HG03565 (cell line): ENCODE measurements at regions not wholly inside any gene's neighbourhood (a gene's known extent, or its start where the extent isn't known, plus 50 kb on each side); places are given as distances from the start of the nearest gene placed in this dataset.

Experiments used
- ATAC-seq: cut with Tn5 transposase; IDR thresholded peaks from one replicate; pipeline ENCODE4 v1.9.1; 2021; ENCODE audit warnings: mild to moderate bottlenecking, moderate library complexity; ENCODE audit not compliant: unreplicated experiment

DNA sequence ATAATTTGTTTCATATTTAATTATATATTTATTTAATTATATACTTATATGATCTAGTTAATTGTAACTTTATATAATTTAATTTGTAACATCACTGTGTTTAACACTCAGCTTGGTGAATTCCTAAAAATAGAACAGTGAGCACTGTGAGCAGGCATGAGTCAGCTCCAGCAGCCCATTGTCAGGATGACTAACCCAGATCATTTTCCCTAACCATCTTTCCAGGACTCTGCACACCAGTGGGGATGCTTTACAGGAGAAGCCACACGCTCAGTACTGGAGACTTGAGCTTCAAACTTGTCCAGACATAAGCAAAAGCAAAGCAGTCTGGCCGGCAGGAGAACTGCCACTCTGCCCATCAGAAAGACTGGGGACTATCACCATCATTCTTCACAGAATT lies 446.2 kb upstream of the TRPC7 start:
- ATAC-seq: no peak

DNA sequence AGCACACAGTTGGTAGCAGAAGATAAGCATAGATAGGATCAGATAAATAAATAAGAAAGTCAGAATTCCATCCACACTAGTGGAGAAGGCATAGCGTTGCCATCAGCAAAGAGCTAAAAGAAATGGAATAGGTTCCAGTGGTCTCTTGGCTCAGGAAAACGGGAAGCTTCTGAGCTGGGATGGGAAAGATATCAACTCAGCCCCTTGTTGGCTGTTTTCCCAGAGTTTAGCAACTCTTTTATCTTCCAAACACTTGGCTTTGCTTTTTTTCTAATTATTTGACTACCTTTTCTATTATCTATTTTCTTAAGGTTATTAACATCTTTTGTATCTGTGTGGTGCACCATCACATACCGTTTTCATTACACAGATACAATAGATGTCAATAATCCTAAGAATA lies 445.7 kb upstream of the TRPC7 start:
- no peak for ATAC-seq

DNA sequence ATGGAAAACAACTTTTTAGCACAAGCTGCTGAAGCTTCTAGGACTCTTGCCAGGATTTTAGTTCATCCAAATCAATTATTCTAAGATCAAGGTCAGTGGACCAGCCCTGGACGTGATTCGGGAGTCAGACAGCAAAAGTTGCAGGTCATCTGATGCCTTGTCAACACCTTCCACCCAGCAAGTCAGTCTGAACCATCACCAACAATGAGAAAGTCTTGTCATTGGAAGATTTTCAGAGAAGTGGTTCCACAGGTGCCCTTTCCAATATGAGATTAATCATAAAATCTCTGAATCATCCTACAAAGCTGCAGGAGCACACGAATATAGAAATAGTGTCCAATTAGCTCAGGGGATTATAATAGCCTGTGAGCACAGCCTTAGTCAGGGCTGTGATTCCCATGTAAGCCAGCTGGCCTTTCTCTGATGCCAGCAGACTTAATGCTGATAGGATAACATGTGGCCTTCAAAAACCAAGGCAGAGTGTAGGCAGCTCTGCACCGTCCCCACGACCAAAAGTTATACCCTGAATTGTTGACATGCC lies 445.0 kb upstream of the TRPC7 start:
- ATAC-seq: no peak

DNA sequence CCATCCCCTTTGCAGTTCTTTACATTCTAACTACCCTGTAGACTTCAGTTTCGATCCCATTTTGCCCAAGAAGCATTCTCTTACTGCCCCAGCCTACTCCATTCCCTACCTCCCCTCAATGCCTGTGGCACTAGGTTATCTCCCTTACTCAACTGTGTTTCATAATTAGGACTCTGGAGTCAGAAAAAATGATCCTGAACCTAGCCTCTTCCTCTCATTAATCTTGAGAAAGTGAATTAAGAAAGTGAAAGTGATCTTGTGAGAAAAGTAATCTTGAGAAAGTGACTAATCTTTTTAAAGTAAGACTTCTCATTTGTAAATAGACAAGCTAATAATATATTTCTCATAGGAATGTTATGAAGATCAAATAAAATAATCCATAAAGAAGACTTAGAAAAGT lies 444.0 kb upstream of the TRPC7 start:
- ATAC-seq: no peak

DNA sequence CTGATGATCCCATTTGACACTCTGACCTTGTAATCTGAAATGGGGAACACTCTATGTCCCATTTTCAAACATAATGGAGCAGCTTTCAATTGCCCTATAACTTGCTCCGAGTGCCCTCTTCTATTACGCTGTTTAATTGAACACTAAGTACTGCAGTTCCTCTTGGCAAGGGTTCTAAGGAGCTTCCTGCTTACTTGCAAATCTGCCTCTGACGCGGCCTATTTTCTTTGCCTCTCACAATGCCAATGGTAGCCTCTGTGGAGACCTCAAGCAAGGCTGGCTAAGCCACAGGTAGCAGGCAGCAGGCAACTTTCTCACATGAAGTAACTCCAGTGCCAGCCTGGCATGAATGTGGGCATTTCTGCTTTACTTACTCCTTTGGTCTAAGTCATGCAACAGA lies 443.4 kb upstream of the TRPC7 start:
- no peak for ATAC-seq

DNA sequence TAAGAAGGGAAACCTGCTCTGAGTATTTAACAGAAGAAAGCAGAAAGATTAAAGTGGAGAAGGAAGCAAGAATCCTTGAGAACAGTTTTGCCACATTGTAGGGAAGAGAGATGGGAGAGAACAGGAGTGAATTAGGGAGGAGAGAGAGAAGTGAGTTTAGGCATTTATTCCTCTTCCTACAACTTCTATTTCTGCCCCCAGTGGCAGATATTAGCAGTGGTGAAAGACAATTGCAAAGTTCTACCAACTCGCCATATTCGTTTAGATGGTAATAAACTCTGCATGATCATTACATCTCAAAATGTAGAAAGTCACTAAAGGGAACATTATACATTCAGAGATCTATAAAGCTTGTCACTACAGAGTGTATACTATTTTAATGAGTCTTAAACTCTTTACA lies 440.1 kb upstream of the TRPC7 start:
- no peak for ATAC-seq

DNA sequence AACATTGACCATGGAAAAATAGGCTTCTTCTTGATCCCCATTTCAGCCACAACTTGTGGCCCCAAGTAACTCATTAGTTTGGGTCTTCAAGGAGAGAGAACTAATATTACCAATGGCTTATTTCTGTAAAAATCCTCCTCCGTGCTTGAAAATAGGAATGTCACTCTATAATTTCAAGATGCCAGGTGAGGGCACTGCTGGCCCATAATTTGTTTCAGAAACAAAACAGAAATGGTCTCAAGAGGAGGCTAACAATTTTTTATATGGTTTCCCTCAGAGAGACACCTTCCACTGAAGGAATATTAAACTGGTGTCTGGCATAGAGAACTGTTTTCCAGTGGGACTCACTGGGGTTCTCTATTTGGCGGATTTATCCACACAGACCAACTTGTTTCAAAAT lies 437.0 kb upstream of the TRPC7 start:
- no peak for ATAC-seq

DNA sequence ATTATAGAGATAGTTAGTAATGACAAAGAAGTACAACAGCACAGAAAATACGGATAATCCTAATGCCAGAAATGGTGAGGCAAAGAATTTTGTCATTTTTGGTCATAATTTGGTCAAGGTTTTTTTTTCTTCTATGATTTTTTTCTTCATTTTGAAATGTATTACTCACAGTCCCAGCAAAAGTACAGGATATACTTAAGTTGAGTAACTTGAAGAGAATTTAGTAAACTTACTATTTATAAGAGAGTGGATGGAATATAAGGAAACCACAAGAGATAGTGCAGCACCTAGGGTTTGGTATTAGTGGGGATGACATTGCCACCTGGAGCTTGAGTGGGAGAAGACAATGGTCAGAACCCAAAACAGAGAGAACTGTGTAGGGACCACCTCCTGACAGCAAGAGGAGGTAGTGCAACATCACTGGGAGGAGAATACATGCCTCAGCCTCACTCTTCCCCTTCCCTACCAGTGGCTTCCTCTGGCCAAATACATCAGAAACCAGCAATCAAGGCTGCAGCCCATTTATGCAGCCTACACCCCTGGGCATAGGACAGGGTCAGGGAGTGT lies 434.5 kb upstream of the TRPC7 start:
- no peak for ATAC-seq

DNA sequence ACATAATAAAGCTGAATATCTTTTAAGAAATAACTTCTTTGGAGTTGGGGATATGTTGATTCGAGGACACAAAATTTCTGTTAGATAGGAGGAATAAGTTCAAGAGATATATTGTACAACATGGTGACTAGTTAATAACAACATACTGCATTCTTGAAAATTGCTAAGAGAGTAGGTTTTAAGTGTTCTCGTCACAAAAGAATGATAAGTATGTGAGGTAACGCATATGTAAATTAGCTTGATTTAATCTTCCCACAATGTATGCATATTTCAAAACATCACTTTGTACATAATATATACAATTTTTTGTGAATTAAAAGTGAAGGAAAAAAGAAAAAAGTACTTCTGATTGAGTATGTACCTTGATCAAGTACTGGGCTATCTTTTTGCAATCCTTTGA lies 428.0 kb upstream of the TRPC7 start:
- no peak for ATAC-seq

DNA sequence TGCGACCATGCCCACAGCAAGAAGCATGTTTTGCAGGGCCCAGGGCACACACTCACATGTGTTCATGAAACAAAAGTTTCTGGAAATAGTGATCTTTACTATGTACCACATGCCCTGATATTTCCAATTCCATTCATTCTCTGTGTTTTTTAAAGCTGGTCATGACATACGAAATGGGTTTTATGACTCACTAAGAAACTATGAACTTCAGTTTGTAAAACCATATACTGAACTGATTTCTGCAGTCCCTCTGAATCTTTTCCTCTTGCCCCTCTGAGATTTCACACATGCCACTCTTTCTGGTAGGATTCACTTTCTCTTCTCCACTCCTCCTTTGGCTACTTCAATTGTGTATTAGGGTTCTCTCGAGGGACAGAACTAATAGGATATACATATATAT lies 416.1 kb upstream of the TRPC7 start:
- no peak for ATAC-seq

DNA sequence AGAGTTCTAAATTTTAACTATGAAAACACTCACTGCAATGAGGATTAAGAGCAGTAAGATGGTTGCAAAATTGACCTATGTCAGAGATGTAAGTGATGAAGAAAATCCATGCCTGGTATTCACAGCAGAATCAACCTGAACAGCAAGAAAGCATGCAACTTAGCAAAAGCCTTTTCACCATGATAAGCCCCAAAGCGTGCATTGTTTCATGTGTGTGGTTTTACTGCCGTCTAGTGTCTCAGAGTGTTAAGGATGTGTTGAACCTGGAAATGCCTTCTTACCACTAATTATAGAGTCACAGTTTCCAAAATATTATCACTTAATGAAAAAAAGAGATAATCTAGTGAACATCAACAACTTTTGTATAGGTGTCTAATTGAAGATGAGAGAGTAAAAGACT lies 415.2 kb upstream of the TRPC7 start:
- ATAC-seq: no peak

DNA sequence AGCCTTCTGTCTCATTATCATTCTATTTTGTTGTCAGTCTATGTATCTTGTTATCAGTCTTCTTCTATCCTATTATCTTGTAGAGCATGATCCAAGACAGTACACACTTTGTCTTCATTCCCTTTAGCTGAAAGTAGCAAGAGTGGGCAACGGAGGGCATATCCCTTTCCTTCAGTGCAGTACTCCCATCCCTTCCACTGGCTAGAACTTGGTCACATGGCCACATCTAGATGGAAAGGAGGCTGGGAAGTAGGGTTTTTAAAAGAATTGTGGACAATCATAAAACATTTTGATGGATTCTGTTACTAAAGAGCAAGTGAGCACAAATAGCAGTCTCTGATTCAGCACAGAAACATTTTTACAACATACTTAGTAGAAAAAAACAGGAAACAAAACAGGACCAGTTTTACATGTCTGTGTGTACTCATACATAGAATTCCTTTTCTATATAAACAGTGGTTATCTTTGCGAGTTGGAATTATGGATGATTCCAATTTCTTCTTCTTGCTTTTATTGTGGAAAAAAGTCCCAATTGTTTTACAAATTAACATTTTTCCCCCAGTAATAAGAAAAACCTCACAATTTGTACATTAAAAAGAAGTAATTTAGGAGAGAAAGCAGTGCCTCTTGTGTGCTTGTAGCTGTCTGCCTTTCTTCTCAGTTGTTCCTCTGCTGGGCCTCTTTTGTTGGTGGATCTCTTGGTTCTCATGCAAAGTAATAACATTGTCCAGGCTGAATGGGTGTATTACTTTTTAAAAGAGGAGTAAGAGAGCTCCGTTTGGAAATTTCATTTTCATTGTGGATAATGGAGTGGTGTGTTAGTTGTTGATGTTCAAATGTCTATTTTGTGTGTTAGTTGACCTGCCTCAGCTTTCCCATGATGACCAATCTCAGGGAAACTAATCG lies 410.9 kb upstream of the TRPC7 start:
- ATAC-seq: no peak

DNA sequence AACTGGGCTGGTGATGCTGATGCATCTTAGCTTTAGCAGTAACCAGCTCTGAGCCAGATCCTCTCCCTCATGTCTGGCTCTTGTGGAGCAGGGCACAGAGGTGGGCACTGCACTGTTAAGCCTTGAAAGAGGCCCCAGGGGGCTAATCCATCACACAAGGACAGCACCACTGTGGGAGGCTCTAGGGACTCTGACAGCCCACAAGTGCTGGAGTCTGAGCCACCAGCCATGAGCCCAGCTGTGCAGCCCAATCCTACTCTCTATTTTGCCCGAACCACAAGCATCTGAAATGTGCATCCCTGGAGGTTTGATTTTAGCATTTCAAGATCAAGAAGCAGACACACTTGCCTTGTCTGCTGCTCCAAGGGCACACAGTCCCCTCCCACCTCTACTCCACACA lies 407.1 kb upstream of the TRPC7 start:
- ATAC-seq: no peak

DNA sequence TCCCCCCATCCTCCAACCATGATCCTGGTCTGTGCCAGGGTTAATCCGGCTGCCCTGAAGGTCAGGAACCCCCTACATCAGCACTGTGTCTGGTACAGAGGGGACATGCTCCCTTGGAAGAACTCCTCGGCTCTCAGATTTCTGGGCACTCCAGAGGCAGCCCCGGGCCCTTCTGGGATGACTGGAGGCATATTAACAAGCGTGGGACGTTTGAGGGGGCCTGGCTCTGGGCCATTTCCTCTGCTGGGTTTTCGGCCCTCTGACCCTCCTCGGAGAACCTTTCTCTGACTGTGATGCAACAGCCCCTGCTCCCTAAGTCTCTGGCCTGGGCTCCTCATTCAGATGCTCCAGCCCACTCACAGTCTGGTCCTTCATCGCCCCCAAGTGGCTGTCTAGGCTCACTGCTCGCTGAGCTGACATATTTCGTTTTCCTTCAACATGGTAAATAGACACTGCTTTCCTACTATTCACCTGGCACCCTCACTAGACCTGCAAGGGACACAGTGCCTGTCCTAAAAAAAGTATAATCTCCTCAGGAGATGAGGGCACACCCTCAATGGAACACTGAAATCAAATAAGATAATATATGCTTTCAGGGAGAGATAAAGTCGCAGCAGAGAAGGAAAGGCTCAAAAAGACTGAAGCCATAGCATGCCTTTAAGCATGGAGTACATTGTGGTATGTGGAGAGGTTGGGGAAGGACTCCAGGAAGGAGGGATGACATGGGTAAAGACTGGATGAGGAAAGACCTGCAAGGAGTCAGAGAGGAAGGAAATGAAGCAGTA lies 404.7 kb upstream of the TRPC7 start:
- ATAC-seq: peak; percentile 72

DNA sequence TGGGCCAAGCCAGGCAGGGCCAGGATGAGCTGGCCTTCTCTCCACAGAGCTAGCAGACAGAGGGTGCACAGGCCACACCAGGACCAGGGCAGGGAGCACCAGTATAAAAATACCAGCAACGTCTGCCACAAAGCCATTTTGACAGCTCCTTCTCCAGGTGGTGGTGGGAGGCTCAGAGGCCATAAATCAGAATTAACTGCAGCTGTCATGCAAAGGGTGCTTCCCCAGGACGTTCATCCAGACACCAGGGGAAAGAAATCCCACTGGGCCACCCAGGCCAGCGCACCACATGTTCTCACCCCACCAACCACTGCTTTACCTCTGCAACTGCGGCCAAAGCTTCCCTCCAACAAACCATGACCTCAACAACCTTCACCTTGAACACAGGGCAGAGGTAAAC lies 403.7 kb upstream of the TRPC7 start:
- ATAC-seq: no peak

DNA sequence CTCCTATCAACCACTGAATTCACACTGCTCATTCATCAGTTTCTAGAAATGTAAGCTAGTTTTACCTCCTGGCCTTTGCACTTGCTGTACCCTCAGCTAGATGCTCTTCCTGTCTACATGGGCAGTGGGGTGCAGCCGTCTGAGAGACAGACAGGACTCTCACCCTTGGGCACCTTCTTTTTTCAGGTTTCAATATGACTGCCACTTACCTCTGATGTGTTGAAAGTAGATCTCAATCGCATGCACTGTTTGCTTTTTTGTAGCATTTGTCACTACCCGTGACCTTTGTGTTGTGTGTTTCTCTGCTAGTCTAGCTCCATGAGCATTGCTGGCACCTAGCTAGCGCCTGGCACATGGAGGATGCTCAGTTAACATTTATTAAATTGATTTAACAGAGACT lies 403.1 kb upstream of the TRPC7 start:
- no peak for ATAC-seq

DNA sequence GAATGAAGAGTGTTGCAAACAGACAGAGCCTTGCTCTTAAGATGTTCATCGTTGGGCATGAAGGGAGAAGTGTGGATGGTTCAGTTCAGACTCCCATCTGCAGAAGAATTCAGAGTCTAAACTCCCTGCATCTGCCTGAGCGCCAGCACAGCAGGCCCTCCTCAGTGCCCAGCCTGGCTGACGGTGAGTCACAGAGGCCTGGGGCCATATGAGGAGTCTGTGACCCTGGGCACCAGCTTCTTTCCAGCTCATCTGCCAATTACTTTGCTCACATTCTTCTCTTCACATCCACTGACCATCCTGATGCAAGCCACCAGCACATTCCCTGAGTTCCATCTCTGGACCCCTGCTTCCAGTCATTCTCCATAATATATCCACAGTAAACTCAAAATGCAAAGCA lies 401.1 kb upstream of the TRPC7 start:
- ATAC-seq: no peak

DNA sequence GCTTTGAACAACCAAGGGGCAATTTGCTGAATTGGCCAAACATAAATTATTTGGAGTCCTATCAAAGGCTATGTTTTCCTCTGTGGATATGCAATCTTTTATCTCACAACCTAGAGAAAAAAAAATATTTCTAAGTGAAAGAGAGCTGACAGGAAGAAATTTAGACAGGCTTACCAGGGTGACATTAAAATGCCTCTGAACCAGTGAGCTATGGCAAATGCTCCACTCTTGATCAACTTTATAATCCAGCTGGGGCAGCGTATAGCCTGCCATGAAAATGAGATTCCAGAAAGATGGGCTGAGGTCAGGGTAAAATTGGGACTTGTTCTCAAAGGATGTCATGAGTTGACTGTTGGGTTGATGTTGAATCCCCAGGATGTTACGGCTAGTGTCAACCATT lies 399.3 kb upstream of the TRPC7 start:
- ATAC-seq: no peak

DNA sequence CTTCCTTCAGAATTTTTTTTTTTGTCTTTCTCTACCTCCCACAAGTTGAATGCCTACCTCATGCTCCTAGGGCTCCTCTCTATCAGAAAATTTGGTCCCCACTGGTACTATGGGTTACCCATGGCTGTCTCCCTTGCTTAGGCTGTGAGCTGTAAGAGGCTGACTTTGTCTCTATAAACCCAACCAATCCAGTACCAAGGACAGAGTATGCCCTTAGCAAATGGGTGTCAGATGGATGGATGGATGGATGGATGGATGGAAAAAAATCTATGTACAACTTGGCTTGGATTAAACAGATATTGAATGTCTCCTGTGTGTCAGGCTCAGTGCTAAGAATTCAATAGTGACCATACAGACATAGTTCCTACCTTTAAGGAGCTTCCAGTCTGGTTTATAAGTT lies 398.2 kb upstream of the TRPC7 start:
- no peak for ATAC-seq

DNA sequence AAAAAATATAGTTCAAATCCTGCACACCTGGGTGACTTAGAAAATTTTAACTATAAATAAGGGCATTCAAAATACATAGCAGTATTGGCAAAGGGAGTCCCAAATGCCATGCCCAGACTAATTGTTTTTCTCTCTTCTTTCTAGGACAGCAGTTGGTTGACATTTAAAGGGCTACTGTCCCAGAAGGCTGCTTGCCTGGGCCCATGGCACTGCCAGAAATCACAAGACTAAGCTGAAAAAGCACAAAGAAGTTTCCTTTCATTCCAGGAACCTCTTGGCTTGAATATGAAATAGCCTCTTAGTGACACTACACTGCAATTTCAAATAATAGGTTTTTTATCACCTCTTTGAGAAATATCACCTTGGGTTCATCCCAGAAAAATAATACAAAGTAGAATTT lies 388.9 kb upstream of the TRPC7 start:
- ATAC-seq: no peak

DNA sequence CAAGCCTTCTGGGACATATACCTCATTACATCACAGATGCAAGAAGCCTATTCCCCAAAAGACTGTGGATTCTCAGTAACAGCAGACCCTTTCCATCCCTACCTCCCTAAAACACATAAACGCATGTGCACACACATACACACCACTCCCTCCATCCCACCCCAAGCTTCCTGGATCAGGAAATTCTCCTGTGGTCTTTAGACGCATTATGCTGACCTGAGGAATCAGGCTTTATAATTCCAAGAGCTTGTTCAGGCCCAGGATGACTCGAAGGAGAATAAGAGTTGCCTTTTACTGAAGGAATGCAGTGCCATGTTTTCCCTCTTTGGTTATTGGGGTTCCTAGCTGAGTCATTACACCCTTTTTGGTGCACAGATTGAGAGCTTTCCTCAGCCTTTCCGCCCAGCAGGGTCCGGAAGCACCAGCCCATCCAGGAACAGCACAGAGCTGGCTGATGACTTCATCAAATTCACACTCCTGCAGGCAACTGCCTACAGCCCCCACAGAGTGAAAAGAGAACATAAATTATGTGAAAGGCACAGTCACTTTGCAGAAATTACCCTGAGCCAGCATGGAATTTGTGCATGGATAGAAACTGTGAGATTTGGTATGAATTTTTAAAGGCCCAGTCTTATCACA lies 385.0 kb upstream of the TRPC7 start:
- no peak for ATAC-seq
